WTC11 (cell line): ENCODE measurements at regions not wholly inside any gene's neighbourhood (a gene's known extent, or its start where the extent isn't known, plus 50 kb on each side); places are given as distances from the start of the nearest gene placed in this dataset.

Source experiments
- ATAC-seq: fragments of 200-7000 bp; cut with Tn5 transposase; 2 replicates; pipeline ENCODE4 v1.10.0; 2021; ENCODE audit warnings: mild to moderate bottlenecking, moderate library complexity
- CTCF ChIA-PET: fragments of 300-600 bp; sonication (Branson Sonifier 250); formaldehyde crosslinking; loops from one replicate; lab custom pipeline; 2021; ENCODE audit warnings: antibody characterized with exemption; lab: Charles Lee
- POLR2A ChIA-PET: fragments of 350-600 bp; sonication (Branson Sonifier 250); formaldehyde crosslinking; loops from one replicate; lab custom pipeline; 2021; ENCODE audit warnings: antibody characterized with exemption; lab: Charles Lee
- DNase-seq: peaks from one replicate; pipeline ENCODE4 v3.0.0; 2021; ENCODE audit warnings: low spot score
- H3K27ac Mint-ChIP-seq: 2 replicates; pipeline ENCODE4 v1.8.0; 2021; ENCODE audit warnings: mixed read lengths
- H3K27me3 Mint-ChIP-seq: 2 replicates; pipeline ENCODE4 v1.8.0; 2021; ENCODE audit warnings: low read depth, mild to moderate bottlenecking, moderate library complexity, mixed read lengths
- H3K36me3 Mint-ChIP-seq: 2 replicates; pipeline ENCODE4 v1.8.0; 2021; ENCODE audit warnings: mixed read lengths
- H3K4me1 Mint-ChIP-seq: 2 replicates; pipeline ENCODE4 v1.8.0; 2022; ENCODE audit warnings: mixed read lengths
- H3K4me3 Mint-ChIP-seq: 2 replicates; pipeline ENCODE4 v1.8.0; 2021; ENCODE audit warnings: mild to moderate bottlenecking, moderate library complexity, mixed read lengths
- H3K9me3 Mint-ChIP-seq: 2 replicates; pipeline ENCODE4 v1.8.0; 2021; ENCODE audit warnings: mixed read lengths
- ARID4B ChIP-seq: sonication (generic); formaldehyde crosslinking; IDR thresholded peaks from 2 replicates; pipeline ENCODE4 v1.8.0; 2023; ENCODE audit warnings: missing genetic modification reagents, mild to moderate bottlenecking, borderline replicate concordance
- ATF6 ChIP-seq: sonication (generic); formaldehyde crosslinking; IDR thresholded peaks from 2 replicates; pipeline ENCODE4 v1.8.1; 2023; ENCODE audit warnings: mild to moderate bottlenecking, missing genetic modification reagents
- CTCF ChIP-seq: fragments of 200-600 bp; IDR thresholded peaks from 2 replicates; pipeline ENCODE4 v1.8.0; 2022; ENCODE audit warnings: antibody characterized with exemption
- ELF4 ChIP-seq: sonication (generic); formaldehyde crosslinking; IDR thresholded peaks from 2 replicates; pipeline ENCODE4 v1.8.1; 2022; ENCODE audit warnings: low read depth, mild to moderate bottlenecking, moderate library complexity, missing genetic modification reagents
- FOXP1 ChIP-seq: sonication (generic); formaldehyde crosslinking; IDR thresholded peaks from 2 replicates; pipeline ENCODE4 v1.8.0; 2022; ENCODE audit warnings: missing genetic modification reagents, mild to moderate bottlenecking, moderate library complexity, borderline replicate concordance
- GRHL2 ChIP-seq: fragments of 250-450 bp; sonication (Bioruptor Pico); IDR thresholded peaks from 2 replicates; pipeline ENCODE4 v1.8.0; 2022; ENCODE audit warnings: mild to moderate bottlenecking, moderate library complexity; ENCODE audit not compliant: insufficient replicate concordance, severe bottlenecking
- IRF2 ChIP-seq: sonication (generic); formaldehyde crosslinking; IDR thresholded peaks from 2 replicates; pipeline ENCODE4 v1.8.0; 2022; ENCODE audit warnings: low read depth, missing genetic modification reagents, borderline replicate concordance
- MLX ChIP-seq: sonication (generic); formaldehyde crosslinking; IDR thresholded peaks from 2 replicates; pipeline ENCODE4 v1.8.1; 2023; ENCODE audit warnings: mild to moderate bottlenecking, missing genetic modification reagents, moderate library complexity
- RELA ChIP-seq: sonication (generic); formaldehyde crosslinking; IDR thresholded peaks from 2 replicates; pipeline ENCODE4 v1.8.1; 2022; ENCODE audit warnings: missing genetic modification reagents, mild to moderate bottlenecking, borderline replicate concordance
- RORB ChIP-seq: fragments of 250-450 bp; sonication (Bioruptor Pico); IDR thresholded peaks from 2 replicates; pipeline ENCODE4 v1.9.0; 2021; ENCODE audit warnings: mild to moderate bottlenecking
- TCF7 ChIP-seq: sonication (generic); formaldehyde crosslinking; IDR thresholded peaks from 2 replicates; pipeline ENCODE4 v1.8.0; 2022; ENCODE audit warnings: mild to moderate bottlenecking, low read depth, missing genetic modification reagents, moderate library complexity
- ZBTB43 ChIP-seq: sonication (generic); formaldehyde crosslinking; IDR thresholded peaks from 2 replicates; pipeline ENCODE4 v1.8.1; 2023; ENCODE audit warnings: mild to moderate bottlenecking, missing genetic modification reagents
- ZNF317 ChIP-seq: sonication (generic); formaldehyde crosslinking; IDR thresholded peaks from 2 replicates; pipeline ENCODE4 v1.8.1; 2023; ENCODE audit warnings: low read depth, mild to moderate bottlenecking, moderate library complexity, missing genetic modification reagents, borderline replicate concordance
- ZNF512 ChIP-seq: sonication (generic); formaldehyde crosslinking; IDR thresholded peaks from 2 replicates; pipeline ENCODE4 v1.8.1; 2022; ENCODE audit warnings: missing genetic modification reagents, borderline replicate concordance
- ZSCAN18 ChIP-seq: fragments of 250-450 bp; sonication (Bioruptor Pico); IDR thresholded peaks from 2 replicates; pipeline ENCODE4 v2.1.2; 2022; ENCODE audit warnings: mild to moderate bottlenecking, moderate library complexity

GRCh38 chr5:159507055-159507454, 176.8 kb upstream of the IL12B start:
- ChIA-PET POLR2A (no interaction called here), CTCF (interaction anchor here (0.6 kb wide), 1 partner anchor 173 kb away, joined by 3 read pairs; no protein-coding TSS in a partner anchor)
- H3K4me3 Mint-ChIP-seq = no peak overlapping the region
- TF ChIP-seq ZBTB43 (CRISPR knock-in tag) = no peak
- TF ChIP-seq GRHL2 (CRISPR knock-in tag) = no peak
- no peak for TF ChIP-seq RORB
- no peak for TF ChIP-seq ZSCAN18 (CRISPR knock-in tag)
- H3K4me1 Mint-ChIP-seq = peaks cover 15% of the 10 kb centered on the region
- H3K36me3 Mint-ChIP-seq = no peaks in the 10 kb centered on the region; the same call in 1 of the 2 replicates
- DNase-seq (no peak), ATAC-seq (no peak)
- H3K27me3 Mint-ChIP-seq = no peaks in the 10 kb centered on the region
- H3K9me3 Mint-ChIP-seq = peaks cover 10% of the 10 kb centered on the region
- H3K27ac Mint-ChIP-seq = no peak overlapping the region

- ATAC-seq = no peak
- no peaks in the 10 kb centered on the region for H3K36me3 Mint-ChIP-seq
- H3K9me3 Mint-ChIP-seq = peaks cover 10% of the 10 kb centered on the region
- no peak overlapping the region for H3K27ac Mint-ChIP-seq
- H3K4me1 Mint-ChIP-seq = peaks cover 15% of the 10 kb centered on the region
- TF ChIP-seq CTCF (no peak), ARID4B (CRISPR knock-in tag) (no peak), ELF4 (CRISPR knock-in tag) (no peak), ZNF512 (no peak), RELA (CRISPR knock-in tag) (no peak)
- ChIA-PET POLR2A (no interaction called here), CTCF (no interaction called here)
- no peak overlapping the region for H3K4me3 Mint-ChIP-seq
- DNase-seq = no peak
- no peaks in the 10 kb centered on the region for H3K27me3 Mint-ChIP-seq
Observed at GRCh38 chr5:159507661-159508060, 177.4 kb upstream of the IL12B start.

- ATAC-seq (no peak), DNase-seq (no peak)
- Mint-ChIP-seq H3K4me1 (peaks cover 11% of the 10 kb centered on the region), H3K27ac (no peak overlapping the region), H3K36me3 (no peaks in the 10 kb centered on the region), H3K27me3 (no peaks in the 10 kb centered on the region), H3K4me3 (no peak overlapping the region)
- TF ChIP-seq ZNF317 (no peak), IRF2 (CRISPR knock-in tag) (no peak), ZNF512 (no peak), TCF7 (CRISPR knock-in tag) (no peak), FOXP1 (no peak), ATF6 (CRISPR knock-in tag) (no peak), MLX (no peak)
- TF ChIP-seq, all 79 proteins: peak for 0
- H3K9me3 Mint-ChIP-seq = peaks cover 10% of the 10 kb centered on the region
- ChIA-PET POLR2A (no interaction called here), CTCF (no interaction called here)
Observed at GRCh38 chr5:159508344-159508743, 178.1 kb upstream of the IL12B start.
